Fibroblast of mammary gland (primary cell): ENCODE measurements at regions not wholly inside any gene's neighbourhood (a gene's known extent, or its start where the extent isn't known, plus 50 kb on each side); places are given as distances from the start of the nearest gene placed in this dataset.
A peak's percentile ranks its signal among the peaks of the same experiment; 100 is the strongest.

ENCODE experiments used
- DNase-seq: peaks from one replicate; pipeline ENCODE4 v3.0.0-alpha.2; 2010; ENCODE audit warnings: low read depth
- H3K4me3 ChIP-seq: 2 replicates; pipeline ENCODE4 v1.5.1; 2011; ENCODE audit warnings: low read depth, mild to moderate bottlenecking, low read length, moderate library complexity; ENCODE audit not compliant: control insufficient read depth
- CTCF ChIP-seq: conservative IDR thresholded peaks from 2 replicates; pipeline ENCODE4 v1.5.1; 2011; ENCODE audit warnings: low read depth, low read length, inconsistent platforms; ENCODE audit not compliant: control insufficient read depth, insufficient read depth

- no peak overlapping the region for H3K4me3 ChIP-seq
- peak; percentile 22 for TF ChIP-seq CTCF
- DNase-seq, result no peak
Measured at GRCh38 chr5:143648696-143649095, 163.3 kb upstream of the HMHB1 start.

GRCh38 chr5:143646961-143647360 lies 165.0 kb upstream of the HMHB1 start:
- TF ChIP-seq CTCF, result no peak
- no peak for DNase-seq
- no peak overlapping the region for H3K4me3 ChIP-seq

GRCh38 chr5:143645356-143645755 lies 166.6 kb upstream of the HMHB1 start:
- no peak for DNase-seq
- TF ChIP-seq CTCF, result no peak
- no peak overlapping the region for H3K4me3 ChIP-seq

GRCh38 chr5:143644727-143645126 lies 167.2 kb upstream of the HMHB1 start:
- DNase-seq, result no peak
- H3K4me3 ChIP-seq, result no peak overlapping the region
- no peak for TF ChIP-seq CTCF

GRCh38 chr5:143642791-143643190 lies 169.2 kb upstream of the HMHB1 start:
- no peak for TF ChIP-seq CTCF
- H3K4me3 ChIP-seq, result no peak overlapping the region
- no peak for DNase-seq

- no peak overlapping the region for H3K4me3 ChIP-seq
- no peak for TF ChIP-seq CTCF
- DNase-seq, result peak; percentile 29
Measured at GRCh38 chr5:143641549-143642355, 170.2 kb upstream of the HMHB1 start.
